HEK293 (cell line): ENCODE measurements at regions not wholly inside any gene's neighbourhood (a gene's known extent, or its start where the extent isn't known, plus 50 kb on each side); places are given as distances from the start of the nearest gene placed in this dataset.

ENCODE experiments used
- REST ChIP-seq: fragments of 450-650 bp; formaldehyde crosslinking; IDR thresholded peaks from 2 replicates; pipeline ENCODE4 v1.5.1; 2016; ENCODE audit warnings: missing biosample characterization, missing genetic modification characterization
- TF ChIP-seq, protein P1 (sequence below): fragments of 450-650 bp; formaldehyde crosslinking; IDR thresholded peaks from 2 replicates; pipeline ENCODE4 v1.5.1; 2017; ENCODE audit warnings: missing biosample characterization, missing genetic modification characterization
- TF ChIP-seq, protein P2 (sequence below): fragments of 450-650 bp; formaldehyde crosslinking; IDR thresholded peaks from 2 replicates; pipeline ENCODE4 v1.5.1; 2016; ENCODE audit warnings: missing biosample characterization, missing genetic modification characterization

DNA sequence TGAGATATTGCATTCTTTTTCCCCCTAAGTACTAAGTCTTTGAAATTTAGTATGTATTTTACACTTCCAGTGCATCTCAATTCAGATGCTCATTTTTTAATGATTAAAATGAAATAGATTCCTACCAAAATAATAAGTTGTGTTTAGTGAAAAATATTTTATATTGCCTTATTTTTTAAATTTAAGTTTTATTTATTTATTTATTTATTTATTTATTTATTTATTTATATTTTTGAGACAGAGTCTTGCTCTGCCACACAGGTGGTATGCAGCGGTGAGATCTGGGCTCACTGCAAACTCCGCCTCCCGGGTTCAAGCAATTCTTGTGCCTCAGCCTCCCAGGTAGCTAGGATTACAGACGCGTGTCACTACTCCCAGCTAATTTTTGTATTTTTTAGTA is 95.5 kb downstream of the RPS24 start:
- TF ChIP-seq, protein P1, sequence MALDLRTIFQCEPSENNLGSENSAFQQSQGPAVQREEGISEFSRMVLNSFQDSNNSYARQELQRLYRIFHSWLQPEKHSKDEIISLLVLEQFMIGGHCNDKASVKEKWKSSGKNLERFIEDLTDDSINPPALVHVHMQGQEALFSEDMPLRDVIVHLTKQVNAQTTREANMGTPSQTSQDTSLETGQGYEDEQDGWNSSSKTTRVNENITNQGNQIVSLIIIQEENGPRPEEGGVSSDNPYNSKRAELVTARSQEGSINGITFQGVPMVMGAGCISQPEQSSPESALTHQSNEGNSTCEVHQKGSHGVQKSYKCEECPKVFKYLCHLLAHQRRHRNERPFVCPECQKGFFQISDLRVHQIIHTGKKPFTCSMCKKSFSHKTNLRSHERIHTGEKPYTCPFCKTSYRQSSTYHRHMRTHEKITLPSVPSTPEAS (tag by site-specific recombination) = no peak
- no peak for TF ChIP-seq REST
- TF ChIP-seq, protein P2, sequence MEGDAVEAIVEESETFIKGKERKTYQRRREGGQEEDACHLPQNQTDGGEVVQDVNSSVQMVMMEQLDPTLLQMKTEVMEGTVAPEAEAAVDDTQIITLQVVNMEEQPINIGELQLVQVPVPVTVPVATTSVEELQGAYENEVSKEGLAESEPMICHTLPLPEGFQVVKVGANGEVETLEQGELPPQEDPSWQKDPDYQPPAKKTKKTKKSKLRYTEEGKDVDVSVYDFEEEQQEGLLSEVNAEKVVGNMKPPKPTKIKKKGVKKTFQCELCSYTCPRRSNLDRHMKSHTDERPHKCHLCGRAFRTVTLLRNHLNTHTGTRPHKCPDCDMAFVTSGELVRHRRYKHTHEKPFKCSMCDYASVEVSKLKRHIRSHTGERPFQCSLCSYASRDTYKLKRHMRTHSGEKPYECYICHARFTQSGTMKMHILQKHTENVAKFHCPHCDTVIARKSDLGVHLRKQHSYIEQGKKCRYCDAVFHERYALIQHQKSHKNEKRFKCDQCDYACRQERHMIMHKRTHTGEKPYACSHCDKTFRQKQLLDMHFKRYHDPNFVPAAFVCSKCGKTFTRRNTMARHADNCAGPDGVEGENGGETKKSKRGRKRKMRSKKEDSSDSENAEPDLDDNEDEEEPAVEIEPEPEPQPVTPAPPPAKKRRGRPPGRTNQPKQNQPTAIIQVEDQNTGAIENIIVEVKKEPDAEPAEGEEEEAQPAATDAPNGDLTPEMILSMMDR = no peak
